ENCODE measurements at regions not wholly inside any gene's neighbourhood (a gene's known extent, or its start where the extent isn't known, plus 50 kb on each side); places are given as distances from the start of the nearest gene placed in this dataset.
"Not testable (repeated sequence)": the region's sequence is repeated elsewhere in the genome, so short reads cannot be mapped to it uniquely, and the experiment has no call there.

DNA sequence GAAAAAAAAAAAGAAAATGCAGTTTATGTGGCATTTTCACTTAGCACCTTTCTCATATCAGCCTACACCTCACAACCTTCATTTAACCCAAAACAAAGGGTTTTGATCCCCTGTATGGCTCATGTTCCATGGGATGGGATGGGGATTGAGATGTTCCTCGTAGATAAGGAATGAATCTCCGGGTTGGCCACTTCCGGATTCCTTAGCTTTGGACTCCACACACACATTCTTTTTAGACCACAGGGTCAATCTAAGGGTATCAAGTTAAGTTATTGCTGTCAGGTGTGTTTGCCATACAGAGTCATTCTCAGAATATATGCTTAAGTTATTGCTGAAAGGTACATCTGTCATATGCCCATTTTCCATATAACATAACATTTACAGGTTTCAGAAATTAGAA, 301.4 kb upstream of the TGFBR2 start:
- DNase-seq = no peak

DNA sequence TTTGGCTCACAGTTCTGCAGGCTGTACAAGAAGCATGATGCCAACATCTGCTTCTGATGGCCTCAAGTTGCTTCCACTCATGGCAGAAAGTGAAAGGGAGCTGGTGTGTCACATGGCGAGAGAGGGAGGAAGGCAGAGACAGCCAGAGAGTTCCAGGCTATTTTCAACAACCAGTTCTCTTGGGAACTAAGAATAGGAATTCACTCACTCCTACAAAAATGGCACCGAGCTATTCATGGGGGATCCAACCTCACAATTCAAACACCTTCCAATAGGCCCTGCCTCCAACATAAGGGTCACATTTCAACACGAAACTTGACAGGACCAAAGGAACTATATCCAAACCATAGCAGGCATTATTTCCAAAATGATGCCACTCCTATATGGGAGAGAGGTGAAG, 299.5 kb upstream of the TGFBR2 start:
- no peak for DNase-seq

DNA sequence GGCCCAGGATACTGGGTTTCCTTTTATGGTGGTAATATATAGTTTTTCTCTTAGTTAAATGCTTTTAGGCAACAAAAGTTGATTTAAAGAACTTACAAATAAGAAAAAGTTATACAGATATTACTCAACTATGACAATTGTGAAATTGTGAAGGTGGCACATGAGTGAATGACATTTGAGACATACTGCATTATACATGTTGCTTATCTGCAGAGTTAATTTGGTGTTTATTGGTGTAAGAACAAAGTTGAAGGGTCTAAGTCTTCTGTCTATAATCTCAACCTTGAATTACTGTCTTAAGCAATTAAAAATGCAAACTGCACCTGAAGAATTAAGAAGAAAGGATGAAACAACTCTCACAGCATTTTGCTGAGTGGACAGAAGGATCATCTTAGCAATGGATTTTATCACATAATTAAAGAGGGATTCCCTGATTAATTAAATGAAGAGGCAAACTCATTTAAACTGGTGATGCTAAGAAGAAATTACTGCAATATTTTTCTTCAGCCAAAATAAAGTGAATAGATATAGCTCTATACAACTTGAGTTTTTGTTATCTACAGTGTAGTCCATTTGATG, 298.9 kb upstream of the TGFBR2 start:
- DNase-seq = no peak

DNA sequence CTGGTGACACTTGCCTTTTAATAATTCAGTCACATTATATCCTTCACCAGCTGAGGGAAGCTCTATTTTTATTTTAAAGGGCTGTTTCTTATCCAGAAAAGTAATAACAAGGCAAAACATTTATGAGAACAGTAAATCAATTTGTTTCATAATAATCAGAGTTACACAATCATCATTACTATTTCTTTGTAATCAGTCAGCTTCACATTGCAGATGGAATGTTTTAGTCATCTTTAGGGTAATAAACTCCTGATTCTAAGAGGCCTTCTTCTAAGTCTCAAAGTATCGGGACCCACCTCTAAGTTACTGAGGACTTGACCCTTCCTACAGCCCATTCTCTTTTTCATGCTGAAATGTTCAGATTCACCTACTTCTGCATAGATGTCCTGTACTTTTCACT, 298.3 kb upstream of the TGFBR2 start:
- no peak for DNase-seq

DNA sequence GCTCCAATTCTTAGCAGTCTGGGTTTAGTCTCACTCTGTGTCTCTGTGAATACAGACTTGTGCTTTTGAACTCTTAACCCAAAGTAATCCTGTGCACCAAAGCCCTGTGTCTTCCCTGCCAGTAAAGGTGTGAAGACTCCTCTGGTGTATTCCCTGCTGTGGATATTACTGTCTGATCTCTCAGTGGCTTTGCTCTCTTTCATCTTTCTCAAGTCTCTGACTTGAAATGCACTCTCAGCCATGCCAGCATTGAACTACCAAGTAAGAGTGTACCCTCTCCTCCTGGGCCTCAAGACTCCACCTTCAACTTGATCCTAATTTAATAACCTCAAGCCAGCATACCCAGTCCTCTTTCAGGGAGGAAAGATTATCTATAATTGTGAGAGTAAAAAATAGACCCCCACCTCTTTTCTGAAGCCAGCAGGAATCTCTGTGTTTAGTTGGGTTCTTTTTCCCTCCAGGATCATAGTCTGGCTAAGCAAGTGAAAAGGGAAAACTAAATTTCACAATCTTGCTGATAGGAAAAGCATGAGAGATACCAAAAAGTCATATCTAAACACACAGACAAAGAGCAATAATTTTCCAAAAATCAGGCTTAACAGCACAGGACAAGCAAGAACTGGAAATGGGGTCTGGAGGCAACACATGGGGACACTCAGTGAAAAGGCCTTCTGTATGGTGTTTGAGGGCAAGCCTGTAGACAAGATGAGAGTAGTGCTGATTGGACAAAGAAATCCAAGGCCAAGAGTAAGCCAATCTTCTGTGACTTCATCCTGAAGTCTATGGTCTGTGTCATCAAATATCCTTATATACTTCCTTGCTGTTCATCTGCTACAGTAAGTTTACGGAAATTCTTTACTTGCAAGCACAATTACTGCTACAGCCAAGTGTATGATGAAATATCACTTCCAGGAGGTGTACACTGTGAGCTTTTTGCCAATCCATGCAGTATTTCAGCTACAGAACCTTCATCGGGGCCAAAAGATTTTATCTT, 296.1 kb upstream of the TGFBR2 start:
- DNase-seq = no peak

DNA sequence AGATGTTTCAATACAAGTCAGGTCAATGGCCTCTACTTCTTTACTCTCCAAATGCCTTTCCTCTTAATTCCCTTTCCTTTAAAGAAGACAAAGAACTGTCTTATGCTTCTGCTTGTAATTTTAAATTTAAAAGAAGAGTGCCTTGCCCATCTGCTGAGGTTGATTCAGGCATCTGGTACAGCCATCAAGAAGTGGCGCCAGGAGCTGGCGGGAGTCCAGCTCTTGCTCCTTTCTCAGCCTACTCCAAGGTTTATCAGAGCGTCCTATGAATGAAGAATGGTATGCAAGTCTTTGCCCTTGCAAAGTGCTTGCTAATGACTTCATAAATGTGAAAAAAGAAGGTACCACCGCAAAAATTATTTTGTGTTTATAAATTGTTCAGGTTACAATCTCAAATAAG, 294.6 kb upstream of the TGFBR2 start:
- no peak for DNase-seq

DNA sequence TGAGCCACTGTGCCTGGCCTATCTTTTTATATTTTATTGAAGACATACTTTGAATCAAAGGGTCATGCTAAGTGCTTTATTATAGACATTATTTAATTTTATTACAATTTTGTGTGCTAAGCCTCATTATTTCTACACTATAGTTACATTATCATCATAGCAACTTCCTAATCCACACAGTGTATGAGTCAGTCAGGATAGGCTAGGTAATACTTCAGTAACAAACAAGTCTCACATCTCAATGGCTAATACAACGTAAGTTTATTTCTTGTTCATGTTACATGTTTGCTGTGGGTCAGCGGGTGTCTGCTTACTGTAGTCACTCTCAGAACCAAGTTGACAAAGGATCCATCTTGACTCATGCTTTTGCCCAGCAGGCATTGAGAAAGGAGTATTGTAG, 292.6 kb upstream of the TGFBR2 start:
- no peak for DNase-seq

DNA sequence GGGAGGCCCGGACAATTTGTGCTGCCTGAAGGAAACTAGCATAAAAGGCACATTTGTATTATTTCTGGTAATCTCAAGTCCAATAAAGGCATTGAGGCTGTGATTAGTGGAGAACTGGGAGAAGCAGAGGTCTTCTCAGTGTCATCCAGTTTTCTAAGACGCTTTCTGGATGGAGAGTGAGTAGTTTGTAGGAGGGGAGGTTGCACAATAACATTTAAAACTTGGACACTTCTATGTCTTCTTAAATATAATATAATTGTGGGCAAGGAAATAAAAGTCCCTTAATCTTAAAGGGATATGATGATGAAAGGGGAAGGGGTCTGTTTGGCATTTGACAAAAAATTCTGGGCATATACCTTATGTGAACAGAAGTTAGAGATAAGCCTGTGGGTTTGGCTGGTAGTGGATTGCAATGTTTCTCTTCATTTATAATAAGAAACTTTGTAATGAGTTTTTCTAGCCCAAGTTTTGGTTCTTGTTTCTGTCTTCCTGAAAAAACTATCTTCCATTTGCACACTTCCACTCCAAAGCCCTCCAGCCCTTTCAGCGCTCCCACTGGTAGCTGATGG, 291.6 kb upstream of the TGFBR2 start:
- DNase-seq = no peak

DNA sequence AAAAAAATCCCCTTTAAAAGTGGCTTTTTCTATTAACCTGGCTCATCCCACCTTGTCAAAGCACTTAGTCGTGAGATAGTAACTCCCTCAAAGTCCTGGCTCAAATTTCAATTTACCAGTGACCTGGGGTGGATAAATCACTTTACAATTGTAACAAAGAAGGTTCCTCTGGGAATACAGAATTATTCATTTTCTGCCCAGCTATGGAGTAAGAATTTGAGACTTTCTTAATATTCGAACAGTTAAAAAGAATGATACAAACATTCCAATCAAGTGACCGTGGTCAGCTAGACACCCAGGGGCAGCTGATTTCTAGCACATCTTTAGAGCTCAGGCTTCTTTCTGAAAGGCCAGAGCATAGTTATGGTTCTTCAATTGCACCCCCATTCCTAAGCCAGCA, 291.0 kb upstream of the TGFBR2 start:
- DNase-seq = no peak

DNA sequence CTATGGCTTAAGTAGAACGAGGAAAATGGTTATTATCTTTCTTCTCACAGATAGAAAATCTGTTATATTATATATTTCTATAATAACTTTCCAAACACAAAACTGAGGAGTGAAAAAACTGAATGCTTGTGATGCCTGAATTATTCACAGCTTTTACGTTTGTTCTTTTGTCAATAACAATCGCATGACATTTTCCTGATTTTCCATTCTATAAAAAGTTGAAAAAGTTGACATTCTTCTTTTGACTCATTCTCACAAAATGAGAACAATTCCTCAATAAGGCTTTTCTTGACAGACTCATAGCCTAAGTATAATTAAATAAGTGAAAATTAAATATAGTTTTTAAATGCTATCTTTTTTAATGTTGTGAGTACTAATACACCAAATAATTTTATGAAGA, 288.8 kb upstream of the TGFBR2 start:
- no peak for DNase-seq

DNA sequence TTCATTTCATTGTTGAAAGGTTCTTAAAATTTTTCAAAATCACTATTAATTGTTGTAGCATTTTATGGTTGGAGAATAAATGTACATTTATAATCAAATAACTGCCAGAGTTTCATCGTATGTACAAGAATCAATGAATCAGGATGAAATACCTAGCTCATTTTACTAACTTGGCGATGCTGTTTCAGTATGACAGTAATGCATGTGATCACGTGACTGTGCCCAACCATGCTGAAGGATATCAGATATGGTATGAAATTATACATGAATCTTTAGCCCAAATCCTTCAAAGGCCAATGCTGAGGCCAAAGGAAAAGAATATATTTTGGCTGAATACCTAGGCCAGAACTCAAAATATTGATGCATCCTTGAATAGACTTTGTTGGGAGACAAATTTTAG, 288.3 kb upstream of the TGFBR2 start:
- DNase-seq = no peak

DNA sequence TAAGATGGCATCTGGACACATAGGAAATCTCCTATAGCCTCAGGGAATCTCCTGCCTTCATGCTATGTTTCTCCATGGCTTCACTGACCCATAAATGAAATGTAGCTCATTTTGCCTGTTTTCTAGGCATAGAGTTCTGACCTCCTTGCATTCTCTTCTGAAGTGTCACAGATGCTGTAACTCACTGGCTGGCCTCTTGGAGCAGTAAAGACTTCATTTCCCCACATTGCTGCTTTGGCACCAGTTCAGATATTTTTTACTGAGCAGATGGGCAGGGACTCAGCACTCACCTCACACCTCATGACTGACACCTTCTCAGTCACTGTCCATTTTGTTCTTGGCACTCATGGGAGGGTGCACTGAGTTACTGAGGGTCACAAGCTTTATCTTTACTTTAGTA, 286.7 kb upstream of the TGFBR2 start:
- DNase-seq = no peak

DNA sequence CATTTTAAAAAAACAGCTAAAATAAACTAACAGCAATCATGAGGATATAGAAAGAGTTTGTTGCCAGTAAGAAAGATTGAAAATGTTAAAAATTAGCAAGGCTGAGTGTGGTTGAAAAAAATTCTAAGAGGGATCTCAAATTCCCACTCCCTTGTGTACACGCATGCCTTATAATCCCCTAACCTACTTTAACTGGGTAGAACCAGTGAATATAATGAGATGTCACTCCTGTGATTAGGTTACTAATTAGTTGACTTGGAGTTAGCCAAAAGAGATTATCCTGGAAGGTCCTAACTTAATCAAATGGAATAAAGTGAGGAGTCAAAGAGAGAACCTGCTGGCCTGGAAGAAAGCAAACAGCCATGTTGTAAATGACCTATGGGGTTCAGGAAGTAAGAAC, 286.0 kb upstream of the TGFBR2 start:
- DNase-seq = no peak

DNA sequence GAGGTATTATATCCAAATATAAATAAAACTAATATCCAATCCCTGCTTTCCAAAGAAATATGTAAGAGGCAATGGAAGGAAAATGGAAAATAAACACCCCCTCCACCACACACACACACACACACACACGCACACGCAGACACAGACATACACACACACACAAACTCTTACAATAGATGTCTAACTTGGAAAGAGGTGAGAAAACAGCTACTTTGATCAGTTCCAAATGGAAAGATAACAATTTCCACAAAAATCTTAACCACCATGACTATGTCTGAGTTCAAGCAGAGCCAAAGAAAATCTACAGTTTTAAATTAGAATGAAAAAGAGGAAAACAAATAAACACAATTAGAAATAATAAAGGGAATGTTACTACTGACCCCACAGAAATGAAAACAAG, 285.3 kb upstream of the TGFBR2 start:
- DNase-seq = no peak

DNA sequence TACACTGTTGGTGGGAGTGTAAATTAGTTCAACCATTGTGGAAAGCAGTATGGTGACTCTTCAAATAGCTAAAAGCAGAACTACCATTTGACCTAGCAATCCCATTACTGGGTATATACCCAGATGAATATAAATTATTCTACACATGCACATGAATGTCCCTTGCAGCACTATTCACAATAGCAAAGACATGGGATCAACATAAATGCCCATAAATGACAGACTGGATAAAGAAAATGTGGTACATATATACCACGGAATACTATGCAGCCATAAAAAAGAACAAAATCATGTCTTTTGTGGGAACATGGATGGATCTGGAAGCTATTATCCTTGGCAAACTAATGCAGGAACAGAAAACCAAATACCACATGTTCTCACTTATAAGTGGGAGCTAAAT, 282.8 kb upstream of the TGFBR2 start:
- not testable (repeated sequence) for DNase-seq

DNA sequence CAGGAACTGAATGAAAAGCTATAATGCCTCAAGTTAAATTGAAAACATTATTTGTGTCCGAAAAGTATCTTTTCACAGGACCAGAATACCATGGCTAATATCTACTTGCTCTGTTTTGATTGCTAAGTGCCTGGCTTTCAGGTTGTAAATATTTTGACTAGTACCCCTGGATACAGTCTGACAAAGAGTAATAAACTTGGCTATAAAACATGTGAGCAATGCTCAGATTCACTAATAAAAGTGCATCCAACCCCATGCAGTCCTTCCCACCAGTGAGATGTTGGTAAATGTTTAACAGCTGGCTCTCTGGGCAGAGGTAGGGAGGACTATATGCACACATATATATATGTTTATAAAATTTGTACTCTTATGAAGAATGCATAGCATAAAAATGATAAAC, 281.8 kb upstream of the TGFBR2 start:
- DNase-seq = no peak

DNA sequence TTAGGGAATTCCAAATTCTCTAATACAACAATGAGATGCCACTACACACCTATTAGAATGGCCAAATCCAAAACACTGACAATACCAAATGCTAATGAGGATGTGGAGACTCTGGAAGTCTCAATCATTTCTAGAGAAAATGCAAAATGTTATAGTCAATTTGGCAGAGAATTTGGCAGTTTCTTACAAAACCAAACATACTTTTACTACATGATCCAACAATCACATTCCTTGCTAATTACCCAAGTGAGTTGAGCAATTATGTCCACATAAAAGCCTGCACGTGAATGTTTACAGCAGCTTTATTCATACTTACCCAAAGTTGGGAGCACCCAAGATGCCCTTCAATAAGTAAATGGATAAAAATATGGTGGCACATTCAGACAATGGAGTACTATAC, 278.4 kb upstream of the TGFBR2 start:
- not testable (repeated sequence) for DNase-seq

DNA sequence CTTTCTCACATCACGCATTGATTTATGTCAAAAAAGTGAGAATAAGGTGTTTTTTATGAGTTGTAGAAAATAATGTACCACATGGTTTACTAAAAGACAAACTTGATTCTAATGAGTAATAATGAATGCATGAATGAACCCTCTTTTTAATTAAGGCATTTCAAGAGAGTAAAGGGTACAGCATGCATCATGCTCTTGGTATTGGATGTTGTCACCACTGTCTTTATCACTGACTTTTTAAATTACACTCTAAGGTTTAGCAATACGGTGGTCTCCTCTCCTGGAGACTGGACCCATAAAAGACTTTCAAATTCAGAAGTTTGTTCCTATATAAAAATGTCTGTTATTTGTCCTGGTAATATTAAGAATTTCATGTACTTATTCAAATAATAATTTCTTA, 277.5 kb upstream of the TGFBR2 start:
- not testable (repeated sequence) for DNase-seq

DNA sequence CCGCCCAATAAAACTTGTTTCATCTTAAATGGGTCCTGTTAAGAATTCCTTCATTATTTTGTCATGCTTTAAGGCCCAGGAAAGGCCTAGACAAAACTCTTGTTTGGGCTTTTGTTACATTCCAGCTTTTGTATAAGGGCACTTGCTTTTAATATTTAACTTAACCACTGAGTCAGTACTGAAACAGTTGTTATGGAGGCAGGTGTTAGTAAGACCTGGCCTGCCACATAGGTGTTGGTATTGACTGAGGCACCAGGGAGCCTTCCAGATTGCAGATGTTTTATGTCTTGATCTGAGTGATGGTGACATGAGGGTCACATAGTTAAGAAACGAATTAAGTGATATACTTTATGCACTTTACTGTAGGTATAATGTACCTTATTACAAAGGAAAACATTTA, 274.9 kb upstream of the TGFBR2 start:
- DNase-seq = no peak

DNA sequence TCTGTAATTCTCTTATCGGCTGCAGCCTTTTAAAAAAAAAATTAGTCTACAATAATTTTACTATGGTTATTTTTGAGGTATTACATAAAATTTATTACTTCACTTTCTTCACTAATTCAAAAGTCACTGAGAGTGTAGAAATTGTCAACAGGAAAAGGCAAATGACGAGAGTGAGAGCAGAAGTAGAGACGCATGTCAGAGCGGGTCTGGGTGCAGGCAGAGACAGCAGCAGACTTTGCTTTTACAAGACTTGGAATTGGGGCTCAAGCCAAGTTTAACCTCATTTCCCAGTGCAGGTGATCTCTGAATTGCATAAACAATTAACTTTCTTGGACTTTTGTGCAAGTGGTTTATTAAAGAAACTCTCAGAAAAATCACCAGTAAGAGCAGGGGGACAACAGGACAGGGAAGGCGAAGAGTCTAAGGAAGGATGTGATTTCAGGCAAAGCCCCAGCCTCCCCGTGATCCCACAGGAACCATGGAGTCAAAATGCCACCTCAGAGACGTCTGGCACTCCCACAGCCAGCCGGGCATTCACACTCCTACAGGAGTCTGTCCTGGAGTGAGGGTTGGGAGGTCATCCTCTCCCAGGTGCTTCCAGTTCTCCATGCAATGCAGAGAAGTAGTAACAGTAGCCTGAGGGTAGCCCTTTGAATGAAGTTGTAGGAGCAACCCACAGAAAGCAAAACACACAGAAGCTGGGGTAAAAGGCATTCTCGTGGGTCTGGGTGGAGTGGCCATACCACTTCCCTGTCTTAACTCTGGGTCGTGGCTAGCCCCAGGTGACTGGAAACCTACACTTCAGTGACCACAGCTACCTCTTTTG, 274.0 kb upstream of the TGFBR2 start:
- DNase-seq = no peak

DNA sequence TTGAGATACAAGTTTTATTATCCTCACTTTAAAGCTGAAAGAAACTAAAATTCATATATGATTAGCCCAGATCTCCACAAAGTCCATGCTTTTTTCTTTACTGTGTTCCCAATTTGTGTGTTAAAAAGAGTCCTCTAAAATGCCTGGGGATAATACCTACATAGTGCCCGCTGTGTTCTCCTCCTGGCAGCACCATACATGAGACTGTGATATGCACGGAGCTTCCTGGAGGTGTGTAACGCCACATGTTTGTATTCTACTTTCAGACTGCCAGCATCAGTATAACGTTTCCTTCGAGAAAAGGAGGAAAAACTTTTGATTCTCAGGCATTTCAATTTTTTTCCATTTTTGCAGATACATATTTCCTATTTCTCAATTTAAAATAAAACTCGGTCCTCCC, 273.3 kb upstream of the TGFBR2 start:
- no peak for DNase-seq

DNA sequence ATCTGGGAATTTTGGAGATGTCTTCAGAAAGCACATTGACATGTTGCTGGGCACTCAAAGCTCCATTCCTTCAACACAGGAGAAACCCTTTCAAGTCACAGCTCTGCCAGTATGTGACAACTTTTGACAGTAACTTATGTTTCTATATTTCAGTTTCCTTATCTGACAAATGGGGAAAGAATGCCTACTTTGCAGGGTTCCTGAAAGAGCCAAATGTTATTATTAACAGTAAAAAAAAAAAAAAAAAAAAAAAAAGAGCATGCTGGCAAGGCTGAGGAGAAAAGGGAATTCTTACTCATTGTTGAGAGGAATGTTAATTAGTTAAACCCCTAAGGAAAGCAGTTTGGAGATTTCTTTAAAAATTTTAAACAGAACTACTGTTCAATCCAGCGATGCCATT, 272.5 kb upstream of the TGFBR2 start:
- DNase-seq = no peak

DNA sequence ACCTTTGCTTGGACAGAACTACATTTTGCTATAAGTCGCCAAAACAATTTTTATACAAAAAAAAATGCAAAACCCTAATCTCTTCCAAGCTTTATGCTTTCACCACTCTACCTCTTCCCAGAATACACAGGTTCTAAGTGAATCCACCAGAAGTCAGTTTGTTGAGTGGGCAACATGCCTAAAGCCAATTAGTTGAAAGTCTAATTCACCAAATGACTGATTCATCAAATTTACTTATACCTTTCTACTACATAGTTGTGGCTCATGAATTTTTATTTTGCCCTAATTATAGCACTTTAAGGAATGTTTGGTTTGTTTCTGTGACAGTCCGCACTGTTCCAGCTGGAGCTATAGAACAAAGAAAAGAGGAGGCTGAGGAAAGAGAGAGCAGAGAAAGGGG, 265.9 kb upstream of the TGFBR2 start:
- DNase-seq = no peak
